ENCODE measurements at regions not wholly inside any gene's neighbourhood (a gene's known extent, or its start where the extent isn't known, plus 50 kb on each side); places are given as distances from the start of the nearest gene placed in this dataset.

GRCh38 chr20:22805219-22805618, 220.8 kb upstream of the FOXA2 start:
- no peaks in the 10 kb centered on the region; the same call in 1 of the 2 replicates for H3K27me3 ChIP-seq (ENCODE audit: insufficient read depth)
- no peaks in the 10 kb centered on the region for H3K79me2 ChIP-seq (ENCODE audit: insufficient read depth)
- H3K27ac ChIP-seq (ENCODE audit: low read depth in 2 of 2, low read length in 1 of 2), result no peak overlapping the region
- 11% methylated on average over 4 of the region's 4 CpGs for WGBS (ENCODE audit: low lambda C conversion rate)
- H3K9me3 ChIP-seq, result no peaks in the 10 kb centered on the region
- no peaks in the 10 kb centered on the region for H3F3A ChIP-seq (replicated peaks; ENCODE audit: insufficient read depth)
- ChIA-PET POLR2A (no interaction called here), CTCF (no interaction called here)
- TF ChIP-seq, protein P1, sequence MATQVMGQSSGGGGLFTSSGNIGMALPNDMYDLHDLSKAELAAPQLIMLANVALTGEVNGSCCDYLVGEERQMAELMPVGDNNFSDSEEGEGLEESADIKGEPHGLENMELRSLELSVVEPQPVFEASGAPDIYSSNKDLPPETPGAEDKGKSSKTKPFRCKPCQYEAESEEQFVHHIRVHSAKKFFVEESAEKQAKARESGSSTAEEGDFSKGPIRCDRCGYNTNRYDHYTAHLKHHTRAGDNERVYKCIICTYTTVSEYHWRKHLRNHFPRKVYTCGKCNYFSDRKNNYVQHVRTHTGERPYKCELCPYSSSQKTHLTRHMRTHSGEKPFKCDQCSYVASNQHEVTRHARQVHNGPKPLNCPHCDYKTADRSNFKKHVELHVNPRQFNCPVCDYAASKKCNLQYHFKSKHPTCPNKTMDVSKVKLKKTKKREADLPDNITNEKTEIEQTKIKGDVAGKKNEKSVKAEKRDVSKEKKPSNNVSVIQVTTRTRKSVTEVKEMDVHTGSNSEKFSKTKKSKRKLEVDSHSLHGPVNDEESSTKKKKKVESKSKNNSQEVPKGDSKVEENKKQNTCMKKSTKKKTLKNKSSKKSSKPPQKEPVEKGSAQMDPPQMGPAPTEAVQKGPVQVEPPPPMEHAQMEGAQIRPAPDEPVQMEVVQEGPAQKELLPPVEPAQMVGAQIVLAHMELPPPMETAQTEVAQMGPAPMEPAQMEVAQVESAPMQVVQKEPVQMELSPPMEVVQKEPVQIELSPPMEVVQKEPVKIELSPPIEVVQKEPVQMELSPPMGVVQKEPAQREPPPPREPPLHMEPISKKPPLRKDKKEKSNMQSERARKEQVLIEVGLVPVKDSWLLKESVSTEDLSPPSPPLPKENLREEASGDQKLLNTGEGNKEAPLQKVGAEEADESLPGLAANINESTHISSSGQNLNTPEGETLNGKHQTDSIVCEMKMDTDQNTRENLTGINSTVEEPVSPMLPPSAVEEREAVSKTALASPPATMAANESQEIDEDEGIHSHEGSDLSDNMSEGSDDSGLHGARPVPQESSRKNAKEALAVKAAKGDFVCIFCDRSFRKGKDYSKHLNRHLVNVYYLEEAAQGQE (IDR thresholded peaks at IDR 0.05; ENCODE audit: low read depth, low read length), result peak; percentile 94
- no peak for TF ChIP-seq RXRA (IDR thresholded peaks at IDR 0.05; ENCODE audit: borderline replicate concordance, low read depth)
- TF ChIP-seq, protein P2, sequence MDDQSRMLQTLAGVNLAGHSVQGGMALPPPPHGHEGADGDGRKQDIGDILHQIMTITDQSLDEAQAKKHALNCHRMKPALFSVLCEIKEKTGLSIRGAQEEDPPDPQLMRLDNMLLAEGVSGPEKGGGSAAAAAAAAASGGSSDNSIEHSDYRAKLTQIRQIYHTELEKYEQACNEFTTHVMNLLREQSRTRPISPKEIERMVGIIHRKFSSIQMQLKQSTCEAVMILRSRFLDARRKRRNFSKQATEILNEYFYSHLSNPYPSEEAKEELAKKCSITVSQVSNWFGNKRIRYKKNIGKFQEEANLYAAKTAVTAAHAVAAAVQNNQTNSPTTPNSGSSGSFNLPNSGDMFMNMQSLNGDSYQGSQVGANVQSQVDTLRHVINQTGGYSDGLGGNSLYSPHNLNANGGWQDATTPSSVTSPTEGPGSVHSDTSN (IDR thresholded peaks at IDR 0.05), result 0 out of 2 replicates have a peak, but pooled peaks have one; percentile 6
- H3K4me3 ChIP-seq (ENCODE audit: low read depth in 2 of 2, low read length in 1 of 2), result no peak overlapping the region
- no peaks in the 10 kb centered on the region for H3K36me3 ChIP-seq (replicated peaks in 1 of 2; ENCODE audit: control insufficient read depth in 1 of 2, insufficient read depth in 2 of 2, low read length in 1 of 2)
- H3K4me2 ChIP-seq, result no peak overlapping the region
- H4K20me1 ChIP-seq (ENCODE audit: insufficient read depth), result no peaks in the 10 kb centered on the region
- H3K9ac ChIP-seq, result no peak overlapping the region
- no peaks in the 10 kb centered on the region for H3K4me1 ChIP-seq (ENCODE audit: control insufficient read depth in 1 of 2, insufficient read depth in 2 of 2, low read depth in 1 of 2, low read length in 1 of 2)
- no peak overlapping the region for H2AFZ ChIP-seq (ENCODE audit: low read depth)
- DNase-seq, result no peak
- no peaks in the 10 kb centered on the region for H3K9me2 ChIP-seq

GRCh38 chr20:22805996-22806395, 221.6 kb upstream of the FOXA2 start:
- H3K4me3 ChIP-seq (ENCODE audit: low read depth in 2 of 2, low read length in 1 of 2), result no peak overlapping the region
- H3F3A ChIP-seq (replicated peaks; ENCODE audit: insufficient read depth), result no peaks in the 10 kb centered on the region
- no peak overlapping the region for H3K27ac ChIP-seq (ENCODE audit: low read depth in 2 of 2, low read length in 1 of 2)
- H3K79me2 ChIP-seq (ENCODE audit: insufficient read depth), result no peaks in the 10 kb centered on the region
- no peaks in the 10 kb centered on the region for H3K4me1 ChIP-seq (ENCODE audit: control insufficient read depth in 1 of 2, insufficient read depth in 2 of 2, low read depth in 1 of 2, low read length in 1 of 2)
- DNase-seq, result no peak
- no peaks in the 10 kb centered on the region for H3K9me3 ChIP-seq
- no peak overlapping the region for H3K9ac ChIP-seq
- WGBS (ENCODE audit: low lambda C conversion rate), result 7% methylated on average over 3 of the region's 3 CpGs
- TF ChIP-seq TCF12 (IDR thresholded peaks at IDR 0.05) (no peak), CHD2 (IDR thresholded peaks at IDR 0.05; ENCODE audit: low read length, partially characterized antibody) (no peak), SMC3 (IDR thresholded peaks at IDR 0.05; ENCODE audit: low read depth, low read length) (no peak), NFIC (IDR thresholded peaks at IDR 0.05; ENCODE audit: borderline replicate concordance) (no peak), USF1 (IDR thresholded peaks at IDR 0.05; ENCODE audit: borderline replicate concordance, low read depth) (no peak), TAF1 (IDR thresholded peaks at IDR 0.05; ENCODE audit: borderline replicate concordance, low read depth, low read length) (no peak), MXI1 (IDR thresholded peaks at IDR 0.05; ENCODE audit: low read depth, low read length) (no peak), EZH2phosphoT487 (IDR thresholded peaks at IDR 0.05; ENCODE audit: borderline replicate concordance, low read depth) (no peak), RXRA (IDR thresholded peaks at IDR 0.05; ENCODE audit: borderline replicate concordance, low read depth) (no peak), SIN3A (IDR thresholded peaks at IDR 0.05; ENCODE audit: borderline replicate concordance, low read depth, low read length) (no peak), FOXJ3 (CRISPR knock-in tag; IDR thresholded peaks at IDR 0.05) (no peak)
- TF ChIP-seq, protein P3, sequence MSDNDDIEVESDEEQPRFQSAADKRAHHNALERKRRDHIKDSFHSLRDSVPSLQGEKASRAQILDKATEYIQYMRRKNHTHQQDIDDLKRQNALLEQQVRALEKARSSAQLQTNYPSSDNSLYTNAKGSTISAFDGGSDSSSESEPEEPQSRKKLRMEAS (IDR thresholded peaks at IDR 0.05; ENCODE audit: low read depth), result no peak
- TF ChIP-seq, protein P1 (IDR thresholded peaks at IDR 0.05; ENCODE audit: low read depth, low read length), result no peak
- TF ChIP-seq, protein P4, sequence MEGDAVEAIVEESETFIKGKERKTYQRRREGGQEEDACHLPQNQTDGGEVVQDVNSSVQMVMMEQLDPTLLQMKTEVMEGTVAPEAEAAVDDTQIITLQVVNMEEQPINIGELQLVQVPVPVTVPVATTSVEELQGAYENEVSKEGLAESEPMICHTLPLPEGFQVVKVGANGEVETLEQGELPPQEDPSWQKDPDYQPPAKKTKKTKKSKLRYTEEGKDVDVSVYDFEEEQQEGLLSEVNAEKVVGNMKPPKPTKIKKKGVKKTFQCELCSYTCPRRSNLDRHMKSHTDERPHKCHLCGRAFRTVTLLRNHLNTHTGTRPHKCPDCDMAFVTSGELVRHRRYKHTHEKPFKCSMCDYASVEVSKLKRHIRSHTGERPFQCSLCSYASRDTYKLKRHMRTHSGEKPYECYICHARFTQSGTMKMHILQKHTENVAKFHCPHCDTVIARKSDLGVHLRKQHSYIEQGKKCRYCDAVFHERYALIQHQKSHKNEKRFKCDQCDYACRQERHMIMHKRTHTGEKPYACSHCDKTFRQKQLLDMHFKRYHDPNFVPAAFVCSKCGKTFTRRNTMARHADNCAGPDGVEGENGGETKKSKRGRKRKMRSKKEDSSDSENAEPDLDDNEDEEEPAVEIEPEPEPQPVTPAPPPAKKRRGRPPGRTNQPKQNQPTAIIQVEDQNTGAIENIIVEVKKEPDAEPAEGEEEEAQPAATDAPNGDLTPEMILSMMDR (IDR thresholded peaks at IDR 0.05), result no peak
- H2AFZ ChIP-seq (ENCODE audit: low read depth), result no peak overlapping the region
- CTCF ChIA-PET, result no interaction called here
- no peaks in the 10 kb centered on the region; the same call in 1 of the 2 replicates for H3K27me3 ChIP-seq (ENCODE audit: insufficient read depth)
- H3K4me2 ChIP-seq, result no peak overlapping the region
- no peaks in the 10 kb centered on the region for H3K9me2 ChIP-seq
- H4K20me1 ChIP-seq (ENCODE audit: insufficient read depth), result no peaks in the 10 kb centered on the region
- H3K36me3 ChIP-seq (replicated peaks in 1 of 2; ENCODE audit: control insufficient read depth in 1 of 2, insufficient read depth in 2 of 2, low read length in 1 of 2), result no peaks in the 10 kb centered on the region
- POLR2A ChIA-PET, result no interaction called here

Data from SK-N-SH (cell line).